ENCODE measurements at regions not wholly inside any gene's neighbourhood (a gene's known extent, or its start where the extent isn't known, plus 50 kb on each side); places are given as distances from the start of the nearest gene placed in this dataset.

DNA sequence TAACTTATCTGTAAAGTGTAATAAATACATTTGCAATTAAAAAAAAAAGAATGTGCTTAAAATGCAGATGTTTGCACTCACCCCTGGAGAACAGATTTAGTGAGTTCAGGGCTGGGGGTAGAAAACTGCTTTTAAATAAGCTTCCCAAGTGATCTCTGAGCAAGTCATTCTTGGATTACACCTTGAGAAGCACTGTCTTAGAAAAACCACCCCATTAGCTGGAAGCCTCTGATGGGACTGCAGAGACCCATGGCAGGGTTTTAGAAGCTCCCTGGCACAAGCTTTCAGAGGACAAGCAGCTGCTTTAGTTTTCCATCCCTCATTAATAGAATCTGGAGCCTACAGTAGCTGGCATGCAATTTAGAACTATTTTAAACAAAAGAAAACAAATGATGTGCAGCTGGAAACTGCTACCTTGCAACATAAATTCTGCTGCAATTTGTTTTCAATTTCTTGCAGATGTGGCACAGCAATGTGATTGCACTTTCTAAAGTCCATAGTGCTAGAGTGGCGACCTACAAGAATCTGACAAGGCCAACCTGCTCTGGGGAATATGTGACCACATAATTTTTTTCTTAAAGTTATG is 141.5 kb downstream of the CDC42EP3 start:
- TF ChIP-seq TEAD4 (IDR thresholded peaks at IDR 0.05; ENCODE audit: low read length) (no peak), TEAD4 (CRISPR knock-in tag; IDR thresholded peaks at IDR 0.05; ENCODE audit: borderline replicate concordance) (no peak), PURB (CRISPR knock-in tag; IDR thresholded peaks at IDR 0.05; ENCODE audit: low read depth) (no peak), KDM2B (CRISPR knock-in tag; IDR thresholded peaks at IDR 0.05) (no peak), SIN3A (IDR thresholded peaks at IDR 0.05; ENCODE audit: borderline replicate concordance in 2 of 2, control insufficient read depth in 1 of 2, low read depth in 2 of 2, low read length in 2 of 2) (no peak), CEBPB (tag; IDR thresholded peaks at IDR 0.05) (no peak), SPI1 (IDR thresholded peaks at IDR 0.05; ENCODE audit: borderline replicate concordance, low read depth, low read length) (no peak), NRF1 (conservative IDR thresholded peaks at IDR 0.05 in 1 of 2, IDR thresholded peaks at IDR 0.05 in 1 of 2) (no peak), RAD21 (CRISPR knock-in tag; conservative IDR thresholded peaks at IDR 0.05 in 1 of 2, IDR thresholded peaks at IDR 0.05 in 1 of 2) (no peak), TEAD1 (CRISPR knock-in tag; IDR thresholded peaks at IDR 0.05) (no peak), EP300 (IDR thresholded peaks at IDR 0.05; ENCODE audit: low read length) (no peak)
- TF ChIP-seq, protein P1, sequence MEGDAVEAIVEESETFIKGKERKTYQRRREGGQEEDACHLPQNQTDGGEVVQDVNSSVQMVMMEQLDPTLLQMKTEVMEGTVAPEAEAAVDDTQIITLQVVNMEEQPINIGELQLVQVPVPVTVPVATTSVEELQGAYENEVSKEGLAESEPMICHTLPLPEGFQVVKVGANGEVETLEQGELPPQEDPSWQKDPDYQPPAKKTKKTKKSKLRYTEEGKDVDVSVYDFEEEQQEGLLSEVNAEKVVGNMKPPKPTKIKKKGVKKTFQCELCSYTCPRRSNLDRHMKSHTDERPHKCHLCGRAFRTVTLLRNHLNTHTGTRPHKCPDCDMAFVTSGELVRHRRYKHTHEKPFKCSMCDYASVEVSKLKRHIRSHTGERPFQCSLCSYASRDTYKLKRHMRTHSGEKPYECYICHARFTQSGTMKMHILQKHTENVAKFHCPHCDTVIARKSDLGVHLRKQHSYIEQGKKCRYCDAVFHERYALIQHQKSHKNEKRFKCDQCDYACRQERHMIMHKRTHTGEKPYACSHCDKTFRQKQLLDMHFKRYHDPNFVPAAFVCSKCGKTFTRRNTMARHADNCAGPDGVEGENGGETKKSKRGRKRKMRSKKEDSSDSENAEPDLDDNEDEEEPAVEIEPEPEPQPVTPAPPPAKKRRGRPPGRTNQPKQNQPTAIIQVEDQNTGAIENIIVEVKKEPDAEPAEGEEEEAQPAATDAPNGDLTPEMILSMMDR (IDR thresholded peaks at IDR 0.05 in 2 of 3, conservative IDR thresholded peaks at IDR 0.05 in 1 of 3; ENCODE audit: insufficient read depth in 2 of 3, low read depth in 1 of 3, low read length in 3 of 3): no peak
- TF ChIP-seq, protein P2, sequence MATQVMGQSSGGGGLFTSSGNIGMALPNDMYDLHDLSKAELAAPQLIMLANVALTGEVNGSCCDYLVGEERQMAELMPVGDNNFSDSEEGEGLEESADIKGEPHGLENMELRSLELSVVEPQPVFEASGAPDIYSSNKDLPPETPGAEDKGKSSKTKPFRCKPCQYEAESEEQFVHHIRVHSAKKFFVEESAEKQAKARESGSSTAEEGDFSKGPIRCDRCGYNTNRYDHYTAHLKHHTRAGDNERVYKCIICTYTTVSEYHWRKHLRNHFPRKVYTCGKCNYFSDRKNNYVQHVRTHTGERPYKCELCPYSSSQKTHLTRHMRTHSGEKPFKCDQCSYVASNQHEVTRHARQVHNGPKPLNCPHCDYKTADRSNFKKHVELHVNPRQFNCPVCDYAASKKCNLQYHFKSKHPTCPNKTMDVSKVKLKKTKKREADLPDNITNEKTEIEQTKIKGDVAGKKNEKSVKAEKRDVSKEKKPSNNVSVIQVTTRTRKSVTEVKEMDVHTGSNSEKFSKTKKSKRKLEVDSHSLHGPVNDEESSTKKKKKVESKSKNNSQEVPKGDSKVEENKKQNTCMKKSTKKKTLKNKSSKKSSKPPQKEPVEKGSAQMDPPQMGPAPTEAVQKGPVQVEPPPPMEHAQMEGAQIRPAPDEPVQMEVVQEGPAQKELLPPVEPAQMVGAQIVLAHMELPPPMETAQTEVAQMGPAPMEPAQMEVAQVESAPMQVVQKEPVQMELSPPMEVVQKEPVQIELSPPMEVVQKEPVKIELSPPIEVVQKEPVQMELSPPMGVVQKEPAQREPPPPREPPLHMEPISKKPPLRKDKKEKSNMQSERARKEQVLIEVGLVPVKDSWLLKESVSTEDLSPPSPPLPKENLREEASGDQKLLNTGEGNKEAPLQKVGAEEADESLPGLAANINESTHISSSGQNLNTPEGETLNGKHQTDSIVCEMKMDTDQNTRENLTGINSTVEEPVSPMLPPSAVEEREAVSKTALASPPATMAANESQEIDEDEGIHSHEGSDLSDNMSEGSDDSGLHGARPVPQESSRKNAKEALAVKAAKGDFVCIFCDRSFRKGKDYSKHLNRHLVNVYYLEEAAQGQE (IDR thresholded peaks at IDR 0.05; ENCODE audit: borderline replicate concordance): no peak
- TF ChIP-seq, protein P2 (CRISPR knock-in tag; IDR thresholded peaks at IDR 0.05; ENCODE audit: low read depth): no peak
- TF ChIP-seq, protein P3, sequence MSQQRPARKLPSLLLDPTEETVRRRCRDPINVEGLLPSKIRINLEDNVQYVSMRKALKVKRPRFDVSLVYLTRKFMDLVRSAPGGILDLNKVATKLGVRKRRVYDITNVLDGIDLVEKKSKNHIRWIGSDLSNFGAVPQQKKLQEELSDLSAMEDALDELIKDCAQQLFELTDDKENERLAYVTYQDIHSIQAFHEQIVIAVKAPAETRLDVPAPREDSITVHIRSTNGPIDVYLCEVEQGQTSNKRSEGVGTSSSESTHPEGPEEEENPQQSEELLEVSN (IDR thresholded peaks at IDR 0.05; ENCODE audit: borderline replicate concordance in 1 of 2, extremely low read depth in 1 of 2, insufficient read depth in 1 of 2, insufficient read length in 1 of 2, low read depth in 1 of 2, low read length in 1 of 2, poor library complexity in 1 of 2, severe bottlenecking in 1 of 2): no peak

Measured in K562 (cell line).